ENCODE measurements at regions not wholly inside any gene's neighbourhood (a gene's known extent, or its start where the extent isn't known, plus 50 kb on each side); places are given as distances from the start of the nearest gene placed in this dataset.

- H3K36me3 ChIP-seq (ENCODE audit: control insufficient read depth, insufficient read depth, low read length), result no peaks in the 10 kb centered on the region
- H3K27me3 ChIP-seq (ENCODE audit: control insufficient read depth, insufficient read depth, low read length, poor library complexity, severe bottlenecking), result no peaks in the 10 kb centered on the region
- H3K4me1 ChIP-seq (ENCODE audit: control insufficient read depth, insufficient read depth, low read length), result no peaks in the 10 kb centered on the region
- H3K9me3 ChIP-seq (ENCODE audit: control insufficient read depth, low read length), result no peaks in the 10 kb centered on the region
- H3K27ac ChIP-seq (ENCODE audit: insufficient read depth, low read depth, low read length, poor library complexity, severe bottlenecking), result no peak overlapping the region
- H3K4me3 ChIP-seq (ENCODE audit: insufficient read depth, low read depth, low read length), result no peak overlapping the region
- 93 to 97% methylated on average over 2 of the region's 2 CpGs for WGBS, 2 experiments
Observed at GRCh38 chr12:115169981-115170380, 486.0 kb upstream of the TBX3 start.

- WGBS, 2 experiments, result 62 to 64% methylated on average over 4 to 5 of the region's 5 CpGs
- Histone ChIP-seq H3K4me1 (ENCODE audit: control insufficient read depth, insufficient read depth, low read length) (peaks cover 5% of the 10 kb centered on the region), H3K27ac (ENCODE audit: insufficient read depth, low read depth, low read length, poor library complexity, severe bottlenecking) (no peak overlapping the region)
Observed at GRCh38 chr12:115166698-115167315, 482.8 kb upstream of the TBX3 start.

GRCh38 chr12:115163710-115164109 is 479.7 kb upstream of the TBX3 start:
- no peak overlapping the region for H3K4me3 ChIP-seq (ENCODE audit: insufficient read depth, low read depth, low read length)
- H3K9me3 ChIP-seq (ENCODE audit: control insufficient read depth, low read length), result no peaks in the 10 kb centered on the region
- peaks cover 5% of the 10 kb centered on the region for H3K4me1 ChIP-seq (ENCODE audit: control insufficient read depth, insufficient read depth, low read length)
- no peak overlapping the region for H3K27ac ChIP-seq (ENCODE audit: insufficient read depth, low read depth, low read length, poor library complexity, severe bottlenecking)
- 60 to 73% methylated on average over 8 of the region's 8 CpGs for WGBS, 2 experiments
- no peaks in the 10 kb centered on the region for H3K36me3 ChIP-seq (ENCODE audit: control insufficient read depth, insufficient read depth, low read length)
- H3K27me3 ChIP-seq (ENCODE audit: control insufficient read depth, insufficient read depth, low read length, poor library complexity, severe bottlenecking), result no peaks in the 10 kb centered on the region

More at GRCh38 chr12:115166698-115167315, 482.8 kb upstream of the TBX3 start:
- H3K4me3 ChIP-seq (ENCODE audit: insufficient read depth, low read depth, low read length), result no peak overlapping the region
- no peaks in the 10 kb centered on the region for H3K27me3 ChIP-seq (ENCODE audit: control insufficient read depth, insufficient read depth, low read length, poor library complexity, severe bottlenecking)
- H3K36me3 ChIP-seq (ENCODE audit: control insufficient read depth, insufficient read depth, low read length), result no peaks in the 10 kb centered on the region
- no peaks in the 10 kb centered on the region for H3K9me3 ChIP-seq (ENCODE audit: control insufficient read depth, low read length)

GRCh38 chr12:115160271-115161128 is 476.5 kb upstream of the TBX3 start:
- Histone ChIP-seq H3K27ac (ENCODE audit: insufficient read depth, low read depth, low read length, poor library complexity, severe bottlenecking) (no peak overlapping the region), H3K36me3 (ENCODE audit: control insufficient read depth, insufficient read depth, low read length) (no peaks in the 10 kb centered on the region), H3K9me3 (ENCODE audit: control insufficient read depth, low read length) (no peaks in the 10 kb centered on the region), H3K4me3 (ENCODE audit: insufficient read depth, low read depth, low read length) (no peak overlapping the region), H3K4me1 (ENCODE audit: control insufficient read depth, insufficient read depth, low read length) (peaks cover 5% of the 10 kb centered on the region), H3K27me3 (ENCODE audit: control insufficient read depth, insufficient read depth, low read length, poor library complexity, severe bottlenecking) (no peaks in the 10 kb centered on the region)
- 78 to 81% methylated on average over 6 of the region's 6 CpGs for WGBS, 2 experiments

GRCh38 chr12:115158816-115159215 is 474.8 kb upstream of the TBX3 start:
- no peak overlapping the region for H3K27ac ChIP-seq (ENCODE audit: insufficient read depth, low read depth, low read length, poor library complexity, severe bottlenecking)
- no peaks in the 10 kb centered on the region for H3K36me3 ChIP-seq (ENCODE audit: control insufficient read depth, insufficient read depth, low read length)
- peaks cover 5% of the 10 kb centered on the region for H3K4me1 ChIP-seq (ENCODE audit: control insufficient read depth, insufficient read depth, low read length)
- WGBS, 2 experiments, result 73 to 80% methylated on average over 5 of the region's 5 CpGs
- no peaks in the 10 kb centered on the region for H3K27me3 ChIP-seq (ENCODE audit: control insufficient read depth, insufficient read depth, low read length, poor library complexity, severe bottlenecking)
- no peaks in the 10 kb centered on the region for H3K9me3 ChIP-seq (ENCODE audit: control insufficient read depth, low read length)
- H3K4me3 ChIP-seq (ENCODE audit: insufficient read depth, low read depth, low read length), result no peak overlapping the region

GRCh38 chr12:115155665-115156645 is 472.0 kb upstream of the TBX3 start:
- Histone ChIP-seq H3K4me3 (ENCODE audit: insufficient read depth, low read depth, low read length) (no peak overlapping the region), H3K9me3 (ENCODE audit: control insufficient read depth, low read length) (no peaks in the 10 kb centered on the region), H3K27me3 (ENCODE audit: control insufficient read depth, insufficient read depth, low read length, poor library complexity, severe bottlenecking) (no peaks in the 10 kb centered on the region), H3K4me1 (ENCODE audit: control insufficient read depth, insufficient read depth, low read length) (no peaks in the 10 kb centered on the region), H3K27ac (ENCODE audit: insufficient read depth, low read depth, low read length, poor library complexity, severe bottlenecking) (no peak overlapping the region), H3K36me3 (ENCODE audit: control insufficient read depth, insufficient read depth, low read length) (no peaks in the 10 kb centered on the region)
- 90 to 94% methylated on average over 6 to 7 of the region's 7 CpGs for WGBS, 2 experiments

GRCh38 chr12:115149685-115150378 is 465.9 kb upstream of the TBX3 start:
- Histone ChIP-seq H3K9me3 (ENCODE audit: control insufficient read depth, low read length) (no peaks in the 10 kb centered on the region), H3K4me3 (ENCODE audit: insufficient read depth, low read depth, low read length) (no peak overlapping the region), H3K4me1 (ENCODE audit: control insufficient read depth, insufficient read depth, low read length) (peaks cover 9% of the 10 kb centered on the region), H3K27ac (ENCODE audit: insufficient read depth, low read depth, low read length, poor library complexity, severe bottlenecking) (no peak overlapping the region), H3K27me3 (ENCODE audit: control insufficient read depth, insufficient read depth, low read length, poor library complexity, severe bottlenecking) (no peaks in the 10 kb centered on the region), H3K36me3 (ENCODE audit: control insufficient read depth, insufficient read depth, low read length) (no peaks in the 10 kb centered on the region)
- 91 to 94% methylated on average over 7 of the region's 7 CpGs for WGBS, 2 experiments

- no peaks in the 10 kb centered on the region for H3K36me3 ChIP-seq (ENCODE audit: control insufficient read depth, insufficient read depth, low read length)
- no peaks in the 10 kb centered on the region for H3K9me3 ChIP-seq (ENCODE audit: control insufficient read depth, low read length)
- no peak overlapping the region for H3K4me3 ChIP-seq (ENCODE audit: insufficient read depth, low read depth, low read length)
- WGBS, 2 experiments, result 85 to 87% methylated on average over 1 of the region's 2 CpGs
- H3K4me1 ChIP-seq (ENCODE audit: control insufficient read depth, insufficient read depth, low read length), result peaks cover 10% of the 10 kb centered on the region
- no peaks in the 10 kb centered on the region for H3K27me3 ChIP-seq (ENCODE audit: control insufficient read depth, insufficient read depth, low read length, poor library complexity, severe bottlenecking)
- no peak overlapping the region for H3K27ac ChIP-seq (ENCODE audit: insufficient read depth, low read depth, low read length, poor library complexity, severe bottlenecking)
Observed at GRCh38 chr12:115149279-115149678, 465.3 kb upstream of the TBX3 start.

GRCh38 chr12:115147916-115148315 is 463.9 kb upstream of the TBX3 start:
- H3K27ac ChIP-seq (ENCODE audit: insufficient read depth, low read depth, low read length, poor library complexity, severe bottlenecking), result no peak overlapping the region
- no peaks in the 10 kb centered on the region for H3K27me3 ChIP-seq (ENCODE audit: control insufficient read depth, insufficient read depth, low read length, poor library complexity, severe bottlenecking)

More at GRCh38 chr12:115147916-115148315, 463.9 kb upstream of the TBX3 start:
- Histone ChIP-seq H3K4me1 (ENCODE audit: control insufficient read depth, insufficient read depth, low read length) (peaks cover 10% of the 10 kb centered on the region), H3K36me3 (ENCODE audit: control insufficient read depth, insufficient read depth, low read length) (no peaks in the 10 kb centered on the region), H3K4me3 (ENCODE audit: insufficient read depth, low read depth, low read length) (no peak overlapping the region), H3K9me3 (ENCODE audit: control insufficient read depth, low read length) (no peaks in the 10 kb centered on the region)
- WGBS, 2 experiments, result 97% methylated on average over 2 of the region's 2 CpGs
